ENCODE measurements at regions not wholly inside any gene's neighbourhood (a gene's known extent, or its start where the extent isn't known, plus 50 kb on each side); places are given as distances from the start of the nearest gene placed in this dataset.

DNA sequence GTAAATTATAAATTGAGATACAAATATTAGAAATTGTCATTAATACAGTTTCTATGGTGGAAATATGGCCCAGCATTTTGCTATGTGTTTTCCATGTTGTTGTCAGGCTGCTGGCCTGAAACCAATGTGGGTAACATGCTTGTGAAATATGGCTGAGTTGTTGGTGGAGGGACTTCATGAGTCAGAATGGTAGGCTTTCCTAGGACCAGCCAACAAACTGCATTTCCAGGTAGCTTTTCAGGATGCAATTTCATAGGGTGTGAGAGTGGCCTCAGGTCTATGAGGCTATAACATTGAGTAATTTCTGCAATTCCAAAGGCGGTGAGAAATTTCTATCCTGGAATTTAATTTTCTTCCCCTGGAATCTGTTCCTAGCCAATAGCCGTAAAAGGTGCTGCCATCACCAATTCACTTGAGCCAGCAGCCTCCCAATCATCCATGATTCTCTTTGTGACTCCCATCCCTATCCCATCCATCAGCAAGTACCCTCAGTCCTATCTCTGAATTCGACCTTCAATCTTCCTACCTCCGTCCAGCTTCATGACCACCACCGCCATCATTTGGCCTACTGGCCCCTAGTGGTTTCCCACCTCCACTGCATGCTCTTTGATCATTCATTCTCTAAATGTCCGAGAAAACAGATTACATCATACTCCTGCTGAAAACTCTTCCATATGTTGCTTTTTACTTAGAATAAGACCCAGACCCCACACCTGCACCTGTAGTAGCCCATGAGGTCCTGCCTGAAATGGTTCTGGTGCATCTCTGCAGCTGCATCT lies 276.6 kb upstream of the CFAP20DC start:
- TF ChIP-seq POLR2A (IDR thresholded peaks at IDR 0.05) (no peak), CTCF (IDR thresholded peaks at IDR 0.05) (no peak)
